ENCODE measurements at regions not wholly inside any gene's neighbourhood (a gene's known extent, or its start where the extent isn't known, plus 50 kb on each side); places are given as distances from the start of the nearest gene placed in this dataset.

DNA sequence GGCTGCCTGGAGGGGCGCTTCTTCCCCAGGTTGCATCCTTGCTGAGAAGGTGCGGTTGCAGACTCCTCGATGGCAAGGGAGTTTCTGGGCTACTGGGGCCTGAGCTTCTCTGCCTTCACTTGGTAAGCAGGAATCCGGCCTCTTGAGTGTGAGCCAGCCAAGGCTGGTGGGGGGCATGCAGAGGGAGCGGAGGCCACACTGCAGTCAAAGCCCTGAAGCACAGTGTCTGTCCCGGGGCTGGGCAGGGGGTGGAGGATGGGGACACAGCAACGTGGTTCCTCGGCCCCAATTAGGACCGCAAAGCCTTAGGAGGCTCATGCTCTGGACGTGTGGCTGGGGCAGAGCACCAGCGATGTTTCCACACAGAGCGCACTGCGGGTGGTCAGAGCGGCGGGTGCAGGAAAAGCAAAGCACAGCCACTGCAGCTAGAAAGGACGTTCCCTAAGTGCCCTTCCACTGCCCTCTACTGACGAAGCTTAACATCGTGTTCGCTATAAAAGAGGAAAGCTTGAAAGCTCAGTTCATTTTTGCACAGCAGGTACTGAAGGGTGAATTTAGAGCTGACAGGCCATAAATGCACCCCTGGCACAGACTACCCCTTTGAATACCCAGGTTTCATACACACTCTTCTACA lies 60.7 kb upstream of the COG2 start:
- Histone ChIP-seq H3K27ac (no peak overlapping the region), H3K9me3 (peaks cover 10% of the 10 kb centered on the region), H3K4me3 (no peak overlapping the region), H3K4me1 (no peaks in the 10 kb centered on the region), H3K4me2 (no peak overlapping the region; the same call in 2 of the 3 replicates)
- ChIA-PET CTCF (interaction anchor here (1.0 kb wide), 1 partner anchor 10 kb away, joined by 3 read pairs; no protein-coding TSS in a partner anchor), POLR2A (no interaction called here)
- DNase-seq (ENCODE audit: low read depth in 1 of 2, low spot score in 1 of 2) (peak; percentile 18 to 32), FAIRE-seq (no peak), ATAC-seq (peak in 1 of 2 experiments; percentile 63; a peak in 3 of 6 replicates)
- 37% methylated on average over 17 of the region's 19 CpGs for WGBS (ENCODE audit: missing lambda C conversion rate)
- TF ChIP-seq TFCP2L1 (CRISPR knock-in tag; IDR thresholded peaks at IDR 0.05) = no peak
- peak; percentile 35 to 53; a peak in 3 of 5 replicates for TF ChIP-seq RAD21 (conservative IDR thresholded peaks at IDR 0.05 in 1 of 2, IDR thresholded peaks at IDR 0.05 in 1 of 2)
- no peak for TF ChIP-seq ESRRA (IDR thresholded peaks at IDR 0.05; ENCODE audit: borderline replicate concordance, low read length)
- TF ChIP-seq, protein P1, sequence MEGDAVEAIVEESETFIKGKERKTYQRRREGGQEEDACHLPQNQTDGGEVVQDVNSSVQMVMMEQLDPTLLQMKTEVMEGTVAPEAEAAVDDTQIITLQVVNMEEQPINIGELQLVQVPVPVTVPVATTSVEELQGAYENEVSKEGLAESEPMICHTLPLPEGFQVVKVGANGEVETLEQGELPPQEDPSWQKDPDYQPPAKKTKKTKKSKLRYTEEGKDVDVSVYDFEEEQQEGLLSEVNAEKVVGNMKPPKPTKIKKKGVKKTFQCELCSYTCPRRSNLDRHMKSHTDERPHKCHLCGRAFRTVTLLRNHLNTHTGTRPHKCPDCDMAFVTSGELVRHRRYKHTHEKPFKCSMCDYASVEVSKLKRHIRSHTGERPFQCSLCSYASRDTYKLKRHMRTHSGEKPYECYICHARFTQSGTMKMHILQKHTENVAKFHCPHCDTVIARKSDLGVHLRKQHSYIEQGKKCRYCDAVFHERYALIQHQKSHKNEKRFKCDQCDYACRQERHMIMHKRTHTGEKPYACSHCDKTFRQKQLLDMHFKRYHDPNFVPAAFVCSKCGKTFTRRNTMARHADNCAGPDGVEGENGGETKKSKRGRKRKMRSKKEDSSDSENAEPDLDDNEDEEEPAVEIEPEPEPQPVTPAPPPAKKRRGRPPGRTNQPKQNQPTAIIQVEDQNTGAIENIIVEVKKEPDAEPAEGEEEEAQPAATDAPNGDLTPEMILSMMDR (IDR thresholded peaks at IDR 0.05) = peak; percentile 21; the same call in 1 of the 3 replicates
- TF ChIP-seq, protein P2, sequence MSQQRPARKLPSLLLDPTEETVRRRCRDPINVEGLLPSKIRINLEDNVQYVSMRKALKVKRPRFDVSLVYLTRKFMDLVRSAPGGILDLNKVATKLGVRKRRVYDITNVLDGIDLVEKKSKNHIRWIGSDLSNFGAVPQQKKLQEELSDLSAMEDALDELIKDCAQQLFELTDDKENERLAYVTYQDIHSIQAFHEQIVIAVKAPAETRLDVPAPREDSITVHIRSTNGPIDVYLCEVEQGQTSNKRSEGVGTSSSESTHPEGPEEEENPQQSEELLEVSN (IDR thresholded peaks at IDR 0.05; ENCODE audit: borderline replicate concordance, low read depth) = no peak
- no peak for TF ChIP-seq FOSL2 (IDR thresholded peaks at IDR 0.05)
- TF ChIP-seq FOSL2 (CRISPR knock-in tag; IDR thresholded peaks at IDR 0.05) = no peak
- TF ChIP-seq, protein P3, sequence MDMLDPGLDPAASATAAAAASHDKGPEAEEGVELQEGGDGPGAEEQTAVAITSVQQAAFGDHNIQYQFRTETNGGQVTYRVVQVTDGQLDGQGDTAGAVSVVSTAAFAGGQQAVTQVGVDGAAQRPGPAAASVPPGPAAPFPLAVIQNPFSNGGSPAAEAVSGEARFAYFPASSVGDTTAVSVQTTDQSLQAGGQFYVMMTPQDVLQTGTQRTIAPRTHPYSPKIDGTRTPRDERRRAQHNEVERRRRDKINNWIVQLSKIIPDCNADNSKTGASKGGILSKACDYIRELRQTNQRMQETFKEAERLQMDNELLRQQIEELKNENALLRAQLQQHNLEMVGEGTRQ (IDR thresholded peaks at IDR 0.05) = no peak
- TF ChIP-seq KDM1A (IDR thresholded peaks at IDR 0.05; ENCODE audit: low read depth) = no peak
- TF ChIP-seq, protein P4, sequence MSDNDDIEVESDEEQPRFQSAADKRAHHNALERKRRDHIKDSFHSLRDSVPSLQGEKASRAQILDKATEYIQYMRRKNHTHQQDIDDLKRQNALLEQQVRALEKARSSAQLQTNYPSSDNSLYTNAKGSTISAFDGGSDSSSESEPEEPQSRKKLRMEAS (IDR thresholded peaks at IDR 0.05) = no peak
- no peak for TF ChIP-seq NPAS2 (CRISPR knock-in tag; IDR thresholded peaks at IDR 0.05; ENCODE audit: borderline replicate concordance)
- no peak for TF ChIP-seq RARB (CRISPR knock-in tag; IDR thresholded peaks at IDR 0.05)
- TF ChIP-seq BHLHE40 (IDR thresholded peaks at IDR 0.05; ENCODE audit: low read depth, low read length) = no peak
- TF ChIP-seq MAZ (IDR thresholded peaks at IDR 0.05; ENCODE audit: borderline replicate concordance, low read depth, low read length) = no peak

DNA sequence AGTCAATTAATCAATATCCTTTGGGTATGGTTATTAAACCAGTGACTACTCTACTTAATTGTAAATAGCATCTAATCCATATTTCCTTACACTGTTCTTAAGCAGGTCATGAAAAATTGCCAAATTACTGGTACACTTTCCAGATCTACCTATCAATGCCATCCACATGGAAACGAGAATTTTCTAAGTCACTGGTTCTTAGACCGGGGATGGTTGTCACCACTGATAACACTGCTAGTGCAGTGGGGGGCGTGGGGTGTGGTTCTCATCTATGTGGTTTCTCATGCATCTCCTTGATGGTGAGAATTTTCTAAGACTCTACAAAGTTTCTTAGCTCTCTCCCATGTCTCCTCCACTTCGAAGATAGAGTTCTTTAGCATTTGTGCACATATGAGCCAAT lies 63.7 kb upstream of the COG2 start:
- 1% methylated on average over 4 of the region's 4 CpGs for WGBS (ENCODE audit: missing lambda C conversion rate)
- peaks cover 10% of the 10 kb centered on the region for H3K9me3 ChIP-seq
- TF ChIP-seq EP300 (IDR thresholded peaks at IDR 0.05) = no peak
- no peak for TF ChIP-seq HEYL (CRISPR knock-in tag; IDR thresholded peaks at IDR 0.05)
- TF ChIP-seq BHLHE40 (IDR thresholded peaks at IDR 0.05; ENCODE audit: low read depth, low read length) = no peak
- no peak for TF ChIP-seq ZSCAN20 (CRISPR knock-in tag; IDR thresholded peaks at IDR 0.05)
- TF ChIP-seq FOSL2 (IDR thresholded peaks at IDR 0.05) = no peak
- TF ChIP-seq FOSL2 (CRISPR knock-in tag; IDR thresholded peaks at IDR 0.05) = no peak
- ATAC-seq = no peak
- POLR2A ChIA-PET = no interaction called here
- H3K4me1 ChIP-seq = no peaks in the 10 kb centered on the region
- no peak overlapping the region for H3K4me3 ChIP-seq
- H3K27ac ChIP-seq = no peak overlapping the region
- no peak for FAIRE-seq
- no peak overlapping the region for H3K4me2 ChIP-seq
- CTCF ChIA-PET = interaction anchor here (0.6 kb wide), 1 partner anchor 616 kb away, joined by 3 read pairs; no protein-coding TSS in a partner anchor
- DNase-seq (ENCODE audit: low read depth in 1 of 2, low spot score in 1 of 2) = no peak

DNA sequence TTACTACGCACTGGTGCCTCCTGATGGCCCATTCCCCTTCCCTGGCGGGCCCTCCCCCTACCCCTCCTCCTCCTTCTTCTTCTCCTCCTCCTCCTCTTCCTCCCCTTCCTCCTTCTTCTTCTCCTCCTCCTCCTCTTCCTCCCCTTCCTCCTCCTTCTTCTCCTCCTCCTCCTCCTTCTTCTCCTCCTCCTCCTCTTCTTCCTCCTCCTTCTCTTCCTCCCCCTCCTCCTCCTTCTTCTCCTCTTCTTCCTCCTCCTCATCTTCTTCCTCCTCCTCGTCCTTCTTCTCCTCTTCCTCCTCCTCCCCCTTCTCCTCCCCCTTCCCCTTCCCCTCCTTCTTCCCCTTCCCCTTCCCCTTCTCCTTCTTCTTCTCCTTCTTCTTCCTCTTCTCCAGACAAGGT lies 64.7 kb upstream of the COG2 start:
- ATAC-seq (no peak), DNase-seq (ENCODE audit: low read depth in 1 of 2, low spot score in 1 of 2) (no peak), FAIRE-seq (no peak)
- no peak overlapping the region for H3K4me3 ChIP-seq
- no peak overlapping the region for H3K27ac ChIP-seq
- CTCF ChIA-PET = no interaction called here
- POLR2A ChIA-PET = no interaction called here
- H3K9me3 ChIP-seq = peaks cover 10% of the 10 kb centered on the region
- H3K4me1 ChIP-seq = peaks cover 1% of the 10 kb centered on the region; the same call in 2 of the 3 replicates
- no peak overlapping the region for H3K4me2 ChIP-seq
- WGBS (ENCODE audit: missing lambda C conversion rate) = 18% methylated on average over 3 of the region's 3 CpGs
- TF ChIP-seq ZFP36 (IDR thresholded peaks at IDR 0.05; ENCODE audit: borderline replicate concordance, partially characterized antibody) = no peak
- TF ChIP-seq MYC (IDR thresholded peaks at IDR 0.05; ENCODE audit: borderline replicate concordance, low read length) = no peak
- TF ChIP-seq RAD21 (conservative IDR thresholded peaks at IDR 0.05 in 1 of 2, IDR thresholded peaks at IDR 0.05 in 1 of 2) = no peak
- TF ChIP-seq HOXA7 (CRISPR knock-in tag; IDR thresholded peaks at IDR 0.05) = no peak
- TF ChIP-seq, protein P5, sequence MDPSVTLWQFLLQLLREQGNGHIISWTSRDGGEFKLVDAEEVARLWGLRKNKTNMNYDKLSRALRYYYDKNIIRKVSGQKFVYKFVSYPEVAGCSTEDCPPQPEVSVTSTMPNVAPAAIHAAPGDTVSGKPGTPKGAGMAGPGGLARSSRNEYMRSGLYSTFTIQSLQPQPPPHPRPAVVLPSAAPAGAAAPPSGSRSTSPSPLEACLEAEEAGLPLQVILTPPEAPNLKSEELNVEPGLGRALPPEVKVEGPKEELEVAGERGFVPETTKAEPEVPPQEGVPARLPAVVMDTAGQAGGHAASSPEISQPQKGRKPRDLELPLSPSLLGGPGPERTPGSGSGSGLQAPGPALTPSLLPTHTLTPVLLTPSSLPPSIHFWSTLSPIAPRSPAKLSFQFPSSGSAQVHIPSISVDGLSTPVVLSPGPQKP (IDR thresholded peaks at IDR 0.05; ENCODE audit: low read depth, low read length) = no peak
- no peak for TF ChIP-seq CEBPB (IDR thresholded peaks at IDR 0.05)
- TF ChIP-seq EP300 (IDR thresholded peaks at IDR 0.05) = no peak
- TF ChIP-seq, protein P6, sequence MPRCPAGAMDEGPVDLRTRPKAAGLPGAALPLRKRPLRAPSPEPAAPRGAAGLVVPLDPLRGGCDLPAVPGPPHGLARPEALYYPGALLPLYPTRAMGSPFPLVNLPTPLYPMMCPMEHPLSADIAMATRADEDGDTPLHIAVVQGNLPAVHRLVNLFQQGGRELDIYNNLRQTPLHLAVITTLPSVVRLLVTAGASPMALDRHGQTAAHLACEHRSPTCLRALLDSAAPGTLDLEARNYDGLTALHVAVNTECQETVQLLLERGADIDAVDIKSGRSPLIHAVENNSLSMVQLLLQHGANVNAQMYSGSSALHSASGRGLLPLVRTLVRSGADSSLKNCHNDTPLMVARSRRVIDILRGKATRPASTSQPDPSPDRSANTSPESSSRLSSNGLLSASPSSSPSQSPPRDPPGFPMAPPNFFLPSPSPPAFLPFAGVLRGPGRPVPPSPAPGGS (IDR thresholded peaks at IDR 0.05) = no peak
- TF ChIP-seq HEYL (CRISPR knock-in tag; IDR thresholded peaks at IDR 0.05) = no peak
- TF ChIP-seq, protein P3 (IDR thresholded peaks at IDR 0.05) = no peak
- TF ChIP-seq HOXB13 (CRISPR knock-in tag; IDR thresholded peaks at IDR 0.05; ENCODE audit: low read depth) = no peak
- TF ChIP-seq, protein P4 (IDR thresholded peaks at IDR 0.05) = no peak
- TF ChIP-seq RCOR1 (IDR thresholded peaks at IDR 0.05; ENCODE audit: low read depth, low read length) = no peak
- no peak for TF ChIP-seq BHLHE40 (IDR thresholded peaks at IDR 0.05; ENCODE audit: low read depth, low read length)
